ENCODE measurements at regions not wholly inside any gene's neighbourhood (a gene's known extent, or its start where the extent isn't known, plus 50 kb on each side); places are given as distances from the start of the nearest gene placed in this dataset.

- DNase-seq (ENCODE audit: insufficient read length, low spot score) (no peak), FAIRE-seq (no peak)
- TF ChIP-seq POLR2A (IDR thresholded peaks at IDR 0.05; ENCODE audit: low read depth, low read length) = no peak
- TF ChIP-seq TAF1 (IDR thresholded peaks at IDR 0.05; ENCODE audit: low read depth, low read length) = no peak
- no peak for TF ChIP-seq PAX5 (IDR thresholded peaks at IDR 0.05; ENCODE audit: insufficient read depth, low read length, severe bottlenecking)
- TF ChIP-seq POU2F2 (IDR thresholded peaks at IDR 0.05; ENCODE audit: low read depth, low read length) = no peak
Observed at GRCh38 chr2:121124330-121124729, 160.7 kb downstream of the TFCP2L1 start.

- FAIRE-seq (no peak), DNase-seq (ENCODE audit: insufficient read length, low spot score) (no peak)
- TF ChIP-seq POLR2AphosphoS5 (IDR thresholded peaks at IDR 0.05; ENCODE audit: low read depth, low read length) = no peak
- TF ChIP-seq PAX5 (IDR thresholded peaks at IDR 0.05; ENCODE audit: insufficient read depth, low read length, severe bottlenecking) = no peak
- TF ChIP-seq POLR2A (IDR thresholded peaks at IDR 0.05; ENCODE audit: low read depth, low read length) = no peak
- no peak for TF ChIP-seq POU2F2 (IDR thresholded peaks at IDR 0.05; ENCODE audit: low read depth, low read length)
- no peak for TF ChIP-seq SPI1 (IDR thresholded peaks at IDR 0.05; ENCODE audit: low read depth, low read length)
- no peak for TF ChIP-seq TAF1 (IDR thresholded peaks at IDR 0.05; ENCODE audit: low read depth, low read length)
Observed at GRCh38 chr2:121125350-121125749, 159.7 kb downstream of the TFCP2L1 start.

- DNase-seq (ENCODE audit: insufficient read length, low spot score) (no peak), FAIRE-seq (no peak)
- TF ChIP-seq TAF1 (IDR thresholded peaks at IDR 0.05; ENCODE audit: low read depth, low read length) = no peak
Observed at GRCh38 chr2:121128741-121129659, 156.0 kb downstream of the TFCP2L1 start.

- no peak for FAIRE-seq
- no peak for TF ChIP-seq PAX5 (IDR thresholded peaks at IDR 0.05; ENCODE audit: insufficient read depth, low read length, severe bottlenecking)
- TF ChIP-seq TAF1 (IDR thresholded peaks at IDR 0.05; ENCODE audit: low read depth, low read length) = no peak
- TF ChIP-seq POLR2AphosphoS5 (IDR thresholded peaks at IDR 0.05; ENCODE audit: low read depth, low read length) = no peak
- no peak for TF ChIP-seq POU2F2 (IDR thresholded peaks at IDR 0.05; ENCODE audit: low read depth, low read length)
- TF ChIP-seq POLR2A (IDR thresholded peaks at IDR 0.05; ENCODE audit: low read depth, low read length) = no peak
- no peak for TF ChIP-seq SPI1 (IDR thresholded peaks at IDR 0.05; ENCODE audit: low read depth, low read length)
- no peak for DNase-seq (ENCODE audit: insufficient read length, low spot score)
Observed at GRCh38 chr2:121129692-121130091, 155.3 kb downstream of the TFCP2L1 start.

GRCh38 chr2:121130301-121130850 lies 154.6 kb downstream of the TFCP2L1 start:
- FAIRE-seq (no peak), DNase-seq (ENCODE audit: insufficient read length, low spot score) (no peak)
- TF ChIP-seq POLR2AphosphoS5 (IDR thresholded peaks at IDR 0.05; ENCODE audit: low read depth, low read length) (no peak), POLR2A (IDR thresholded peaks at IDR 0.05; ENCODE audit: low read depth, low read length) (no peak), SPI1 (IDR thresholded peaks at IDR 0.05; ENCODE audit: low read depth, low read length) (no peak), TAF1 (IDR thresholded peaks at IDR 0.05; ENCODE audit: low read depth, low read length) (no peak), PAX5 (IDR thresholded peaks at IDR 0.05; ENCODE audit: insufficient read depth, low read length, severe bottlenecking) (no peak), POU2F2 (IDR thresholded peaks at IDR 0.05; ENCODE audit: low read depth, low read length) (no peak)

GRCh38 chr2:121131375-121131774 lies 153.6 kb downstream of the TFCP2L1 start:
- FAIRE-seq (no peak), DNase-seq (ENCODE audit: insufficient read length, low spot score) (no peak)
- no peak for TF ChIP-seq POLR2A (IDR thresholded peaks at IDR 0.05; ENCODE audit: low read depth, low read length)
- no peak for TF ChIP-seq POU2F2 (IDR thresholded peaks at IDR 0.05; ENCODE audit: low read depth, low read length)
- no peak for TF ChIP-seq TAF1 (IDR thresholded peaks at IDR 0.05; ENCODE audit: low read depth, low read length)
- no peak for TF ChIP-seq POLR2AphosphoS5 (IDR thresholded peaks at IDR 0.05; ENCODE audit: low read depth, low read length)
- no peak for TF ChIP-seq SPI1 (IDR thresholded peaks at IDR 0.05; ENCODE audit: low read depth, low read length)
- TF ChIP-seq PAX5 (IDR thresholded peaks at IDR 0.05; ENCODE audit: insufficient read depth, low read length, severe bottlenecking) = no peak

- DNase-seq (ENCODE audit: insufficient read length, low spot score) (no peak), FAIRE-seq (no peak)
- no peak for TF ChIP-seq POU2F2 (IDR thresholded peaks at IDR 0.05; ENCODE audit: low read depth, low read length)
- no peak for TF ChIP-seq TAF1 (IDR thresholded peaks at IDR 0.05; ENCODE audit: low read depth, low read length)
- no peak for TF ChIP-seq POLR2AphosphoS5 (IDR thresholded peaks at IDR 0.05; ENCODE audit: low read depth, low read length)
- no peak for TF ChIP-seq POLR2A (IDR thresholded peaks at IDR 0.05; ENCODE audit: low read depth, low read length)
- TF ChIP-seq SPI1 (IDR thresholded peaks at IDR 0.05; ENCODE audit: low read depth, low read length) = no peak
- TF ChIP-seq PAX5 (IDR thresholded peaks at IDR 0.05; ENCODE audit: insufficient read depth, low read length, severe bottlenecking) = no peak
Observed at GRCh38 chr2:121132054-121132761, 152.8 kb downstream of the TFCP2L1 start.

GRCh38 chr2:121132762-121133107 lies 152.3 kb downstream of the TFCP2L1 start:
- no peak for TF ChIP-seq PAX5 (IDR thresholded peaks at IDR 0.05; ENCODE audit: insufficient read depth, low read length, severe bottlenecking)
- no peak for TF ChIP-seq POU2F2 (IDR thresholded peaks at IDR 0.05; ENCODE audit: low read depth, low read length)
- no peak for TF ChIP-seq TAF1 (IDR thresholded peaks at IDR 0.05; ENCODE audit: low read depth, low read length)
- TF ChIP-seq POLR2A (IDR thresholded peaks at IDR 0.05; ENCODE audit: low read depth, low read length) = no peak
- no peak for TF ChIP-seq SPI1 (IDR thresholded peaks at IDR 0.05; ENCODE audit: low read depth, low read length)
- no peak for TF ChIP-seq POLR2AphosphoS5 (IDR thresholded peaks at IDR 0.05; ENCODE audit: low read depth, low read length)
- DNase-seq (ENCODE audit: insufficient read length, low spot score) = no peak
- FAIRE-seq = no peak

- FAIRE-seq = no peak
- TF ChIP-seq TAF1 (IDR thresholded peaks at IDR 0.05; ENCODE audit: low read depth, low read length) (no peak), POLR2AphosphoS5 (IDR thresholded peaks at IDR 0.05; ENCODE audit: low read depth, low read length) (no peak), SPI1 (IDR thresholded peaks at IDR 0.05; ENCODE audit: low read depth, low read length) (no peak), PAX5 (IDR thresholded peaks at IDR 0.05; ENCODE audit: insufficient read depth, low read length, severe bottlenecking) (no peak), POLR2A (IDR thresholded peaks at IDR 0.05; ENCODE audit: low read depth, low read length) (no peak), POU2F2 (IDR thresholded peaks at IDR 0.05; ENCODE audit: low read depth, low read length) (no peak)
- DNase-seq (ENCODE audit: insufficient read length, low spot score) = no peak
Observed at GRCh38 chr2:121133551-121134319, 151.3 kb downstream of the TFCP2L1 start.
